ENCODE measurements at regions not wholly inside any gene's neighbourhood (a gene's known extent, or its start where the extent isn't known, plus 50 kb on each side); places are given as distances from the start of the nearest gene placed in this dataset.

DNA sequence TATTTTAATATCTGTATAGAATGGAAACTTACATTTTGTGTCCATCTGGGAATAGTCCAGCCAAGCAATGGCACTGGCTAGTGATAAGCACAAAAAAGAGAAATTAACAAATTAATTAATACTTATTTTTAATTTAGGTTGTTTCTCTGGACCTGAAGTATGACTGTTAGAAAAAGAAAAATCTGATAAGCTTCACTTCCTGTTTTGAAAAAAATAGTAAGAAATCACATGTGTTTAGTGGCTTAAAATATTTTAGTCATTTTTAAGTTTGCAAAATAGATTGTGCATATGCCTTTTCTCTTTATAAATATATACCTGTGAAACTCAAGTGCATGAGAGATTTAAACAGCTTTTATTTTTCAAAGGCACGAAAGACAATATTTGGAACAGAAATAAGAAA, 50.1 kb upstream of the CREB5 start:
- no peak for TF ChIP-seq CTCF (IDR thresholded peaks at IDR 0.05)
- no peak for TF ChIP-seq EP300 (IDR thresholded peaks at IDR 0.05; ENCODE audit: low read depth)

Data from transverse colon (tissue), 3 donors.